GM12872 (cell line): ENCODE measurements at regions not wholly inside any gene's neighbourhood (a gene's known extent, or its start where the extent isn't known, plus 50 kb on each side); places are given as distances from the start of the nearest gene placed in this dataset.

Source experiments
- CTCF ChIP-seq: IDR thresholded peaks from 3 replicates; pipeline ENCODE4 v1.5.1; 2011; ENCODE audit warnings: low read depth, mild to moderate bottlenecking, low read length, moderate library complexity; ENCODE audit not compliant: insufficient read depth

DNA sequence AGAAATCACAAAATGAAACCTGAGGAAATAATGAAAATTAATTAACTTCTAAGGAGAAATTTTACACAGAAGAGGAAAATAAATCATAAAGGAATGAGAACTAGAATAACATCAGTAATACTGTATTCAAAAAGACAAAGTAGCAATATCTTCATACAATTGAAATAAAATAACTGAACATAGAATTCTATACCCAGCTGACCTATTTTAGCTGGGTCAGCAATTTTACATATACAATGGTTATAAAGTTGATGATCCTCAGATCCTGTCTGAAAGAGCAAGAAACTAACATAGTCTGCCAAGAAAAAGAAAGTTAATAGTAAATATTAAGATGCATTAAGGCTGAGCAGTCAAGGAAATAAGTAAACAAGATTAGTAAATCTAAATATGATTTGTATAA is 93.0 kb upstream of the P3H2 start:
- TF ChIP-seq CTCF: no peak

GRCh38 chr3:190210608-190211007 is 89.9 kb upstream of the P3H2 start:
- TF ChIP-seq CTCF: no peak

DNA sequence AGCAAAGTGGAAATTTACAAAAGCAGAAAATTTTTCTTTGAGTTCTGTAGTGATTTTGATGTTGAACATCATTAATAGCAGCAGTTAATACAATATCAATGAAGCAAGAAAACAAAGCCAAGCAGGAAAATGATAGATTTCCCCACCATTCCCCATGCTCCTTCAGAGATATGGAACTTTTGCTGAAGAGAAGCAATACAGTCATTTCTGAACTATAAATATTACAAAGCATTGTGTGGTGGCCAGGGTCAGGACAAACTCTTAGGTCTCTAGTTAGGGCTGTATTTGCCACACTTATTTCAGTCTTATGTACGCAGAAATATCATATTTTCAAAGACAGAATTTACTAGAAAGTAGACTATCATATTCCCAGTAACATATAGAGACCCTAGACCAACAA is 88.8 kb upstream of the P3H2 start:
- no peak for TF ChIP-seq CTCF

GRCh38 chr3:190208196-190208595 is 87.5 kb upstream of the P3H2 start:
- TF ChIP-seq CTCF: no peak

GRCh38 chr3:190205739-190206138 is 85.0 kb upstream of the P3H2 start:
- TF ChIP-seq CTCF: no peak

DNA sequence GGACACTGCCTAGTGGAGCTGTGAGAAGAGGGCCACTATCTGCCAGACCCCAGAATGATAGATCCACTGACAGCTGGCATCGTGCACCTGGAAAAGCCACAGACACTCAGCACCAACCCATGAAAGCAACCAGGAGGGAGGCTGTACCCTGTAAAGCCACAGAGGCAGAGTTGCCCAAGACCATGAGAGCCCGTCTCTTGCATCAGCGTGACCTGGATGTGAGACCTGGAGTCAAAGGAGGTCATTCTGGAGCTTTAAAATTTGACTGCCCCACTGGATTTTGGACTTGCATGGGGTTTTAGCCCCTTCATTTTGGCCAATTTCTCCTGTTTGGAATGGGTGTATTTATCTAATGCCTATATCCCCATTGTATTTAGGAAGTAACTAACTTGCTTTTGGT is 83.5 kb upstream of the P3H2 start:
- no peak for TF ChIP-seq CTCF

GRCh38 chr3:190197346-190197763 is 76.7 kb upstream of the P3H2 start:
- no peak for TF ChIP-seq CTCF

DNA sequence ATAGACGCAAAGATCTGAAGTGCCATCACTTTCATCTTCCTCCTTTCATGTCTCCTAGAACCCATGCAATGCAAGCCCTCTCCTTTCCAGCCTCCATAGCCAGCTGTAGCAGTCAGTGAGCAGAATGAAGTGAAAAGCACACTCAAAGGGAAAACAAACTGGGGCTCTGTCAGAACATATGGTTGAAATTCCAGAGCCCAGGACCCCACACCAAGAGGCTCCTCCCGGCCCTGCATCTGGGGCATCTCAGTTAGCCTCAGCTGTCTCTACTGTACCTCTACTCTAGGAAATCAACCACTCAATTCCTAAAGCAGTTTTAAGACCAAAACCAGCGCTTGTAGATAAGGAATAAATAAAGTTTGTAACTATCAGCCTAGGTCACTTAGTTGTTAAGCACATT is 73.8 kb upstream of the P3H2 start:
- no peak for TF ChIP-seq CTCF
